CD4-positive, alpha-beta T cell (primary cell): ENCODE measurements at regions not wholly inside any gene's neighbourhood (a gene's known extent, or its start where the extent isn't known, plus 50 kb on each side); places are given as distances from the start of the nearest gene placed in this dataset.

Experiments
- ATAC-seq: fragments of 200-7000 bp; cut with Tn5 transposase; one replicate; pipeline ENCODE4 v1.10.0; 2022; ENCODE audit warnings: mild to moderate bottlenecking; ENCODE audit not compliant: poor library complexity
- CTCF ChIA-PET: fragments of 350-600 bp; sonication (Branson Sonifier 250); formaldehyde crosslinking; loops from one replicate; lab custom pipeline; 2021; ENCODE audit warnings: antibody characterized with exemption, inconsistent platforms; lab: Charles Lee
- POLR2A ChIA-PET: fragments of 350-600 bp; sonication (Branson Sonifier 250); formaldehyde crosslinking; loops from one replicate; lab custom pipeline; 2021; ENCODE audit warnings: antibody characterized with exemption, inconsistent platforms; lab: Charles Lee
- DNase-seq, 14 experiments: peaks; one replicate each; pipeline ENCODE4 v3.0.0-alpha.2; 2013 to 2020; ENCODE audit warnings: mixed read lengths in 2 of 14
- H3K27ac ChIP-seq, 2 donors: one replicate each; pipeline versions ENCODE4 v1.5.1 to v1.7.0; 2013; ENCODE audit warnings: low read length in 2 of 2, low read depth in 1 of 2, mild to moderate bottlenecking in 1 of 2
- H3K27me3 ChIP-seq, 2 experiments: 1 replicate in 1 of 2; 2 replicates in 1 of 2; pipeline versions ENCODE4 v1.6.1 to v1.7.0; 2013; ENCODE audit warnings: low read length in 2 of 2, control low read depth in 1 of 2, mild to moderate bottlenecking in 1 of 2, moderate library complexity in 1 of 2; ENCODE audit not compliant: insufficient read depth in 2 of 2, control insufficient read depth in 1 of 2
- H3K36me3 ChIP-seq: one replicate; pipeline ENCODE4 v1.6.1; 2013; ENCODE audit warnings: low read length, control low read depth; ENCODE audit not compliant: insufficient read depth
- H3K4me1 ChIP-seq: one replicate; pipeline ENCODE4 v1.6.1; 2013; ENCODE audit warnings: low read length, control low read depth; ENCODE audit not compliant: insufficient read depth
- H3K4me3 ChIP-seq: one replicate; pipeline ENCODE4 v1.5.1; 2013; ENCODE audit warnings: mild to moderate bottlenecking, low read length, moderate library complexity
- H3K9me3 ChIP-seq, 2 experiments: 1 replicate in 1 of 2; 2 replicates in 1 of 2; pipeline versions ENCODE4 v1.6.1 to v1.7.0; 2013; ENCODE audit warnings: low read length in 2 of 2, mild to moderate bottlenecking in 2 of 2, control low read depth in 1 of 2, moderate library complexity in 1 of 2; ENCODE audit not compliant: control insufficient read depth in 1 of 2, insufficient read depth in 1 of 2
- H3K27ac Mint-ChIP-seq: one replicate; pipeline ENCODE4 v1.8.0; 2020; ENCODE audit warnings: mixed read lengths
- H3K27me3 Mint-ChIP-seq: one replicate; pipeline ENCODE4 v1.8.0; 2021; ENCODE audit warnings: mixed read lengths
- H3K36me3 Mint-ChIP-seq: one replicate; pipeline ENCODE4 v1.8.0; 2021; ENCODE audit warnings: low read depth, mixed read lengths
- H3K4me1 Mint-ChIP-seq: one replicate; pipeline ENCODE4 v1.8.0; 2021; ENCODE audit warnings: low read depth, mixed read lengths
- H3K4me3 Mint-ChIP-seq: one replicate; pipeline ENCODE4 v1.8.0; 2020; ENCODE audit warnings: mild to moderate bottlenecking, mixed read lengths
- H3K9me3 Mint-ChIP-seq: one replicate; pipeline ENCODE4 v1.8.0; 2020; ENCODE audit warnings: mixed read lengths
- intact Hi-C, 2 experiments: fragments of 100-400 bp; cut with DNase I in 1 of 2; cut with micrococcal nuclease in 1 of 2; formaldehyde crosslinking; loops; one replicate each; pipeline versions ENCODE4 v1.15.1 to v1.9.0; 2023 to 2025; cut with DNase I, micrococcal nuclease
- TF ChIP-seq, protein P1 (sequence below): fragments of 200-600 bp; IDR thresholded peaks from one replicate; pipeline ENCODE4 v1.8.0; 2022; ENCODE audit warnings: antibody characterized with exemption, mild to moderate bottlenecking

DNA sequence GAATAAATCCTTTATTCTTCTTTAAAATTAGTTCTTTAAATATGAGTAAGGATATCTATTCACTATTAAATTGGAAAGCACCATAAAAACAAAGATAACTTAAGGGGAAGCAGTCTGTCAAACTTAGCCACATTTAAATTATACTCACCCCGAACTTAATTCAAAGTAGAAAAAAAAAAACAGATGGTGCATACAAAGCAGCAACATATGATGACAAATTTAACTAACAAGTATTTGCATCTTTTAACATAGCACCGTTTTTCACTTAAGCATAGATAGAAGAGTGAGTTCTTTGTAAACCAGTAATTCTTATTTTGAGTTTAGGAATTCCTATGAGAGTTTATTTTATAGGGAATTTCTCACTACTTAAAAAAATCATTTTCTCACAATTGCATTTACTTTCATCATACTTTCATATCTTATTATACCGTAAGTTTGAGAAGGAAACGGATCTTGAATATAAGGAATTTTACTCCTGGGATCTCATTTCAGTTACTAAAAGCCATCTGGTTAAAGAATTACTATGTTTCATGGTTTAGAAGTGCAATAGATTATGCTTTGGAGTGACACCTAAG, 828.2 kb upstream of the MAP3K7 start:
- no peak overlapping the region for H3K4me3 Mint-ChIP-seq
- POLR2A ChIA-PET = no interaction called here

DNA sequence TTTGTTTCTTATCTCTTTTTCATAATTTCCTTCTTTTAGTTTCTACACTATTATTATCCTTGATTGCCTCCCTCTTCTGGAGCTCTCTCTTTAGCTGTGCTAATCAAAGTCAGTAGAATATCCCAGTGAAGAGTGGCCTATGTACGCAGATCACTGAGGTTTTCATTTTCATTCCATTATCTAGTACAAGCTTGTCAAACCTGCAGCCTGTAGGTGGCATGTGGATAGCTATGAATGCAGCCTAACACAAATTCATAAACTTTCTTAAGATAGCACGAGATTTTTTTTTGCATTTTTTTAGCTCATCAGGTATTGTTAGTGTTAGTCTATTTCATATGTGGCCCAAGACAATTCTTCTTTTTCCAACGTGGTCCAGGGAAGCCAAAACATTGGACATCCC, 825.7 kb upstream of the MAP3K7 start:
- Histone ChIP-seq H3K4me3 (no peak overlapping the region), H3K9me3 (no peaks in the 10 kb centered on the region), H3K4me1 (no peaks in the 10 kb centered on the region), H3K36me3 (no peaks in the 10 kb centered on the region), H3K27me3 (no peaks in the 10 kb centered on the region), H3K27ac (no peak overlapping the region)
- H3K9me3 Mint-ChIP-seq = peaks cover 12% of the 10 kb centered on the region
- H3K36me3 Mint-ChIP-seq = no peaks in the 10 kb centered on the region
- intact Hi-C loops = no loop called here
- ChIA-PET POLR2A (no interaction called here), CTCF (no interaction called here)
- TF ChIP-seq, protein P1, sequence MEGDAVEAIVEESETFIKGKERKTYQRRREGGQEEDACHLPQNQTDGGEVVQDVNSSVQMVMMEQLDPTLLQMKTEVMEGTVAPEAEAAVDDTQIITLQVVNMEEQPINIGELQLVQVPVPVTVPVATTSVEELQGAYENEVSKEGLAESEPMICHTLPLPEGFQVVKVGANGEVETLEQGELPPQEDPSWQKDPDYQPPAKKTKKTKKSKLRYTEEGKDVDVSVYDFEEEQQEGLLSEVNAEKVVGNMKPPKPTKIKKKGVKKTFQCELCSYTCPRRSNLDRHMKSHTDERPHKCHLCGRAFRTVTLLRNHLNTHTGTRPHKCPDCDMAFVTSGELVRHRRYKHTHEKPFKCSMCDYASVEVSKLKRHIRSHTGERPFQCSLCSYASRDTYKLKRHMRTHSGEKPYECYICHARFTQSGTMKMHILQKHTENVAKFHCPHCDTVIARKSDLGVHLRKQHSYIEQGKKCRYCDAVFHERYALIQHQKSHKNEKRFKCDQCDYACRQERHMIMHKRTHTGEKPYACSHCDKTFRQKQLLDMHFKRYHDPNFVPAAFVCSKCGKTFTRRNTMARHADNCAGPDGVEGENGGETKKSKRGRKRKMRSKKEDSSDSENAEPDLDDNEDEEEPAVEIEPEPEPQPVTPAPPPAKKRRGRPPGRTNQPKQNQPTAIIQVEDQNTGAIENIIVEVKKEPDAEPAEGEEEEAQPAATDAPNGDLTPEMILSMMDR = no peak
- no peaks in the 10 kb centered on the region for H3K27me3 Mint-ChIP-seq
- H3K4me3 Mint-ChIP-seq = no peak overlapping the region
- no peaks in the 10 kb centered on the region for H3K4me1 Mint-ChIP-seq
- H3K27ac Mint-ChIP-seq = no peak overlapping the region
- ATAC-seq (no peak), DNase-seq (no peak)

More for the DNA sequence above, 828.2 kb upstream of the MAP3K7 start:
- Histone ChIP-seq H3K4me1 (no peaks in the 10 kb centered on the region), H3K36me3 (no peaks in the 10 kb centered on the region), H3K27ac (no peak overlapping the region), H3K4me3 (no peak overlapping the region), H3K27me3 (no peaks in the 10 kb centered on the region), H3K9me3 (no peaks in the 10 kb centered on the region)
- H3K4me1 Mint-ChIP-seq = no peaks in the 10 kb centered on the region
- intact Hi-C loops = no loop called here
- peaks cover 15% of the 10 kb centered on the region for H3K9me3 Mint-ChIP-seq
- no peak for ATAC-seq
- H3K27ac Mint-ChIP-seq = no peak overlapping the region
- H3K36me3 Mint-ChIP-seq = no peaks in the 10 kb centered on the region
- CTCF ChIA-PET = no interaction called here
- TF ChIP-seq, protein P1 = no peak
- no peaks in the 10 kb centered on the region for H3K27me3 Mint-ChIP-seq
- DNase-seq = no peak

DNA sequence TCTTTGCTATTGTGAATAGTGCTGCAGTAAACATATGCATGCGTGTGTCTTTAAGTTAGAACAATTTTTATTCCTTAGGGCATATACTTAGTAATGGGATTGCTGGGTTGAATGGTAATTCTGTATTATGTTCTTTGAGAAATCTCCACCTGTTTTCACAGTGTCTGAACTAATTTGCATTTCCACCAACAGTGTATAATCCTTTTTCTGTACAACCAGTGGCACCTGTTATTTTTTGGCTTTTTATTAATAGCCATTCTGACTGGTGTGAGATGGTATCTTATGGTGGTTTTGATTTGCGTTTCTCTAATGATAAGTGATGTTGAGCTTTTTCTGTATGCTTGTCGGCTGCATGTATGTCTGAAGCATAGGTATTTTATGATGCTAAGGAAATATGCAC, 820.8 kb upstream of the MAP3K7 start:
- TF ChIP-seq, protein P1 = no peak
- H3K36me3 ChIP-seq = no peaks in the 10 kb centered on the region
- Mint-ChIP-seq H3K4me1 (no peaks in the 10 kb centered on the region), H3K36me3 (no peaks in the 10 kb centered on the region), H3K27ac (no peak overlapping the region), H3K4me3 (no peak overlapping the region), H3K9me3 (peaks cover 15% of the 10 kb centered on the region), H3K27me3 (no peaks in the 10 kb centered on the region)
- ChIA-PET POLR2A (no interaction called here), CTCF (no interaction called here)
- H3K4me1 ChIP-seq = no peaks in the 10 kb centered on the region
- intact Hi-C loops = no loop called here
- no peak overlapping the region for H3K27ac ChIP-seq
- ATAC-seq (no peak), DNase-seq (no peak)
- H3K9me3 ChIP-seq = peaks cover 0 to 5% of the 10 kb centered on the region in 2 experiments
- H3K4me3 ChIP-seq = no peak overlapping the region
- H3K27me3 ChIP-seq = no peaks in the 10 kb centered on the region
